HG03103 (cell line): ENCODE measurements at regions not wholly inside any gene's neighbourhood (a gene's known extent, or its start where the extent isn't known, plus 50 kb on each side); places are given as distances from the start of the nearest gene placed in this dataset.
"Not testable (repeated sequence)": the region's sequence is repeated elsewhere in the genome, so short reads cannot be mapped to it uniquely, and the experiment has no call there.

Source experiments
- ATAC-seq: cut with Tn5 transposase; IDR thresholded peaks from one replicate; pipeline ENCODE4 v1.9.1; 2021; ENCODE audit warnings: low read depth; ENCODE audit not compliant: unreplicated experiment

DNA sequence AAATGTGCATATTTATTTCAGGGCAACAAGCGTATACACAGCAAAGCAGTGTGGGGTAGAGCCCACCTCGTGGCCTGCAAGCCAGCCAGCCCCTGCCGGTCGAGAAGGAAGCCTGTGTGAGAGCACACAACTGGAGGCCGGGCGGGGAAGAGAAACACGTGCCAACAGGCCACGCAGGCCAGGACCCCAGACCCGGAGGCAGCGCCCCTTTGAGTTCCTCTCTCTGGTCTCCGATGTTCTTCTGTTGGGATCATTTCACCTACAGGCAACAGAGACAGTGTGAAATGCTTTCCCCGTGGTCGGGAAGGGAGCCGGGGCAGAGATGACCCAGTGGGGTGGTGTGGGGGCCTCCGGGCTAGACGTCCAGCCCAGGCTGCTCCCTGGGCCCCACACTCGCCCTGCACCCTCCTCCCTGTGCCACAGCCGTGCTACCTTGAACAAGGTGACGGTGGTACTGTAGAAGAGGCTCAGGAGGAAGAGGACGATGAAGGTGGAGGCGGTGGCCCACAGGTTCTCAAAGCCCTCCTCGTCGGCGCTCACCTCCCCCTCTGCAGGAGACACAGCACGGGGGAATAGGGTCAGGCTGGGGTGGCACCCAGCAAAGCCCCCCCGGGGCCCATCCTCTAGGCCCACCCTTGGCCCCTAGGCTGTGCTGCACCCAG, 325.5 kb downstream of the TMEM121 start:
- ATAC-seq, result no peak

DNA sequence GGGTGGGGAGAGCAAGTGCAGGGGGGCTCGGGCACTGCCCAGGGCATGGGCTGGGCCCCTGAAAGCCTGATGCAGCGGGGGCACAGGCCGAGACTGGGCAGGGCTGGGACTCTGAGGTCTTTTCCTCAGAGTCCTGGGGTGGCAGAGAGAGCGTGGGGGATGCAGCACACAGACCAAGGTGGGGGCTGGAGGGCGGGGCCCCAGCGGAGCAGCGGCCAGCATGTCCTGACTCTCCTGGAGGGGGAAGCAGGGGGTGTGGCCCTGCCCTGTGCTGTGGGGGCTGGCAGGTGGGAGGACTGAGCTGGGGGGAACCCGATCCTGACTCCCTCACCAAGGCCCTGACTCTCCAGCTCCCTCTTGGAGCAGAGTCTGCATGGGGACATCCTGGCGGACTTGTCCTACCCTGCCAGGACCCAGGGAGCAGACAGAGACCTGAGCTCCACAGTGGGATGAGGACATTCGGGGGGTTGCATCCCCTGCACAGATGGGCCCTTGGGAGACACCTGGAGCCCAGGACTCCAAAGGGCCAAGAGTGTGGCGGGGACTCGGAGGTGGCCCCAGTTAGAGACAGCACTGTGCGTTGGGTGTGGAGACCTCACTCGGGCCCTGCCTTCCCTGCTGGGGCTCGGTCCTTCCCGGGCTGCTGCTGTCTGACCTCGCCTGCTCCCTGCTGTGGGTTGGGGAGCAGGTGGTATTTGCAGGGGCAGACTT, 326.1 kb downstream of the TMEM121 start:
- no peak for ATAC-seq

DNA sequence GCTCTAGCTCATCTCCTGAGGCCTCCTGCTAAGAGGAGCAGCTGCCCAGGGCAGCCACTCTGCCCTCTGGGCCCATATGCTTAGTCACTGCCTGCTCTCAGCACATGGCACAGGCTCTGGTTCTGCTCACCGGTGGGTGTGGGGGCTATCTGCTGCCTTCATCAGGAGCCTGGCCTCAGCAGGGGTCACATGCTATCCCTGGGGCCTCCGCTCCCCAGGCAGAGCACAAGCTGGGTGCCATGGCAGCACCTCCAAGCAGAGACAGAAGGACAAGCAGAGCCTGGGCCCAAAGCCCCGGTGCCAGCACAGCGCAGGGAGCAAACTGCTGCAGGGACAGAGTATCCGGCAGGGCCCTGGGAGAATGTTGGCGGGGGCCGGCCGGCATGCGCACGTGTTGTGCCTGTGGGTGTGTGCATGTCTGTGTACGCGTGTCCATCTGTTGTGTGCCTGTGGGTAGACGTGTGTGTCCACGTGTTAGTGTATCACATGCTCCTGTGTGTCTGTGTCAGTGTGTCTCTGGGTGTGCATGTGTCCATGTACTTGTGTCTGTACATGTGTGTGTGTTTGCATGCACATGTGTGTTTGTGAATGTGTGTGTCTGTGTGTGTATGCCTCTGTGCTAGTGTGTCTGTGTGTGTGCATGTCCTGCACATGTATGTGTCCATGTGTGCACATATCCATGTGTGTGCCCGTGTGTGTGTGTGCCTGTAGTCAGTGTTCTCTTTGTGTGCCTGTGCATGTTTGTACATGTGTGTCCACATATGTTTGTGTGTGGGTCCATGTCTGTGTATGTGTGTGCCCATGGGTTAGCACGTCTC, 326.9 kb downstream of the TMEM121 start:
- ATAC-seq, result no peak

DNA sequence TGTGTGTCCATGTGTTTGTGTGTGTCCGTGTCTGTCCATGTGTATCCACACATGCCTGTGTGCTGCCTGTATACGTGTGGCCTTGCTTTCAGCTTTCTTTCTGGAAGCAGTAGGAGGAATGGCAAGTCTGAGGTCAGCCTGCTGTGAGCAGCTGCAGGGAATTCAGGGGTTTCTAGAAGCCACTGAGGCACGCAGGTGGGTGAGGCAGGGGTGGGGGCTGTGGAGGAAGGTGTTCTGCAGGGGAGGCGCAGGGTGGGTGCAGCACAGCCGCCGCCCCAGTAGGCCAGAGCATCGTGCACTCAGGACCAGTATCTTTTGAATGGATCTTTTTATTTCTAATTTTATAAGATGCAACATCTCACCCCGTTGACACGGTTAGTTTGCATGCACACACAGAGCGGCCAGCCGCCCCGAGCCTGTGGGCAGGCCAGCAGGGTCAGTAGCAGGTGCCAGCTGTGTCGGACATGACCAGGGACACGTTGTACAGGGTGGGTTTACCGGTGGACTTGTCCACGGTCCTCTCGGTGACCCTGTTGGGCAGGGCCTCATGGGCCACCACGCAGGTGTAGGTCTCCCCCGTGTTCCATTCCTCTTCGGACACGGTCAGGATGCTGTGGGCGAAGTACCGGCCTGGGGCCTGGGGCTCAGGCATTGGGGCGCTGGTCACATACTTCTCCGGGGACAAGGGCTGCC, 327.7 kb downstream of the TMEM121 start:
- ATAC-seq, result no peak

DNA sequence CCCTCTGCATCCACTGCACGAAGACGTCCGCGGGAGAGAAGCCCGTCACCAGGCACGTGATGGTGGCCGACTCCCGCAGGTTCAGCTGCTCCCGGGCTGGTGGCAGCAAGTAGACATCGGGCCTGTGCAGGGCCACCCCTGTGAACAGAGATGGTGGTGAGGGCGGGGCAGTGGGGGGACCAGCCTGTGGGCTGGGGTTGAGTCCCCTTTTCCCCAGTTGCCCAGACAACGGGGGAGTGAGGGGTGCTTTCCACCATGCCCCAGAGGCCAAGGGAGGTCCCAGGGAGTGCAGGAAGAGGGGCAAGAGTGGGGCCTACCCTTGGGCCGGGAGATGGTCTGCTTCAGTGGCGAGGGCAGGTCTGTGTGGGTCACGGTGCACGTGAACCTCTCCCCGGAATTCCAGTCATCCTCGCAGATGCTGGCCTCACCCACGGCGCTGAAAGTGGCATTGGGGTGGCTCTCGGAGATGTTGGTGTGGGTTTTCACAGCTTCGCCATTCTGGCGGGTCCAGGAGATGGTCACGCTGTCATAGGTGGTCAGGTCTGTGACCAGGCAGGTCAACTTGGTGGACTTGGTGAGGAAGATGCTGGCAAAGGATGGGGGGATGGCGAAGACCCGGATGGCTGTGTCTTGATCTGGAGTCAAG, 328.3 kb downstream of the TMEM121 start:
- ATAC-seq, result no peak

DNA sequence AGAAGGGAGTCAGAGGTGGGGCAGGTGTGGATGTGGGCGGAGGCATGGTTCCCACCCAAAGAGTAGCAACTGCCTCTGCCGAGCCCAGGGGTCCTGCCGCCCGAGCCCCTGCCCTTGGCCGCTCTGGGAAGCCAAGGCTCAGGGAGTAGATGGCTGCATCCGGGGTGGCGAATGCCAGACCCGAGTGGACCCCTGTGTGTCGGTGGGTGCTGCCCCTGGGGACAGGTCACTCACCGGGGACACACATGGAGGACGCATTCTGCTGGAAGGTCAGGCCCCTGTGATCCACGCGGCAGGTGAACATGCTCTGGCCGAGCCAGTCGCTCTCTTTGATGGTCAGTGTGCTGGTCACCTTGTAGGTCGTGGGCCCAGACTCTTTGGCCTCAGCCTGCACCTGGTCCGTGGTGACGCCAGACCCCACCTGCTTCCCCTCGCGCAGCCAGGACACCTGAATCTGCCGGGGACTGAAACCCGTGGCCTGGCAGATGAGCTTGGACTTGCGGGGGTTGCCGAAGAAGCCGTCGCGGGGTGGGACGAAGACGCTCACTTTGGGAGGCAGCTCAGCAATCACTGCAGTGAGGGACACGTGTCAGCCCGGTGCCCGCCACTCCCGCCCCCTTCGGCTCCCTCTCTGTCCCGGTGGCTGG, 329.0 kb downstream of the TMEM121 start:
- no peak for ATAC-seq

DNA sequence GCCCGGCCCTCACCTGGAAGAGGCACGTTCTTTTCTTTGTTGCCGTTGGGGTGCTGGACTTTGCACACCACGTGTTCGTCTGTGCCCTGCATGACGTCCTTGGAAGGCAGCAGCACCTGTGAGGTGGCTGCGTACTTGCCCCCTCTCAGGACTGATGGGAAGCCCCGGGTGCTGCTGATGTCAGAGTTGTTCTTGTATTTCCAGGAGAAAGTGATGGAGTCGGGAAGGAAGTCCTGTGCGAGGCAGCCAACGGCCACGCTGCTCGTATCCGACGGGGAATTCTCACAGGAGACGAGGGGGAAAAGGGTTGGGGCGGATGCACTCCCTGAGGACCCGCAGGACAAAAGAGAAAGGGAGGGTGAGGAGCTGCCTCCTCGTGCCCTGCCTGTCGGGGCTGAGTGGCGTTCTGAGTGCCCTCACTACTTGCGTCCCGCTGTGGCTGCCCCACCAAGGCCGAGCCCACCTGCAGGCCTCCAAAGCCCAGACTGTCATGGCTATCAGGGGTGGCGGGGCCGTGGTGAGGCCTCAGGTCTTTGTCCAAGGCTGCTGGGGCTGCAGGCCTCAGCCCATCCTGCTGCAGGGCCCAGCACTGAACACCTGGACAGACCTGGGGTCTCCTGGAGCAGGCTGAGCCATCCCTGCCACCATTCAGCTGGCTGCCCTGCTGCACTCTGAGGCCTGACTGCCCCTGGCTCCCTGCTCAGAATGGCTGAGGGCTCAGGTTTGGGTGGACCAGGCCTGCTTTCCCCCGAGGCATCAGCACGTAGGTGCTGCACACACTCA, 329.7 kb downstream of the TMEM121 start:
- no peak for ATAC-seq

DNA sequence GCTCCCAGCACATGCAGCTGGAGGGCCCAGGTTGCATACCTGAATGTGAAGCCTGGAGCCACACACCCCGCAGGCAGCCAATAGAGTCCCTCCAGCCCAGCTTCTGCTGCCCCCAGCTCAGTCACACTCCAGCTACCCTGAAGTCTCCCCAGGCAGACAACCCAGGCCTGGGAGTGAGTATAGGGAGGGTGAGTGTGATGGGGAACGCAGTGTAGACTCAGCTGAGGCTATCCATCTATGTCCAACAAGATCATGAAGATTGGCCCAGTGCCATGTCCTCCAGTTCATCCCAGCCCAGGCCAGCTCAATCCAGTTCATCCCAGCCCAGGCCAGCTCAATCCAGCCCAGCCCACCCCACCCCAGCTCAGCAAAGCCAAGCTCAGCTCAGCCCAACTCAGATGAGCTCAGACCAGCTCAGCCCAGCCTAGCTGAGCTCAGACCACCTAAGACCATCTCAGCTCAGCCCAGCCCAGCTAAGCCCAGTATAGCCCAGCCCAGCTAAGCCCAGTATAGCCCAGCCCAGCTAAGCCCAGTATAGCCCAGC, 330.4 kb downstream of the TMEM121 start:
- ATAC-seq, result no peak

DNA sequence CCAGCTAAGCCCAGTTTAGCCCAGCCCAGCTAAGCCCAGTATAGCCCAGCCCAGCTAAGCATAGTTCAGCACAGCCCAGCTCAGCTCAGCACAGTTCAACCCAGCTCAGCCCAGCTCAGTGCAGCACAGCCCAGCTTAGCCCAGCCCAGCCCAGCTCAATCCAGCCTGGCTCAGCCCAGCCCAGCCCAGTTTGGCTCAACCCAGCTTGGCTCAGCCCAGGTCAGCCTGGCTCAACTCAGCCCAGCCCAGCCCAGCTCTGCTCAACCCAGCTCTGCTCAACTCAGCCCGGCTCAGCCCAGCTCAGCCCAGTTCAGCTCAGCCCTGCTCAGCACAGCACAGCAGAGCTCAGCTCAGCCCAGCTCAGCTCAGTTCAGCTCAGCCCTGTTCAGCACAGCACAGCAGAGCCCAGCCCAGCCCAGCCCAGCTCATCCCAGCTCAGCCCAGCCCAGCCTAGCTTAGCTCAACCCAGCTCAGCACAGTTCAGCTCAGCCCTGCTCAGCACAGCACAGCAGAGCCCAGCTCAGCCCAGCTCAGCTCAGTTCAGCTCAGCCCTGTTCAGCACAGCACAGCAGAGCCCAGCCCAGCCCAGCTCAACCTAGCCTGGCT, 330.9 kb downstream of the TMEM121 start:
- no peak for ATAC-seq

DNA sequence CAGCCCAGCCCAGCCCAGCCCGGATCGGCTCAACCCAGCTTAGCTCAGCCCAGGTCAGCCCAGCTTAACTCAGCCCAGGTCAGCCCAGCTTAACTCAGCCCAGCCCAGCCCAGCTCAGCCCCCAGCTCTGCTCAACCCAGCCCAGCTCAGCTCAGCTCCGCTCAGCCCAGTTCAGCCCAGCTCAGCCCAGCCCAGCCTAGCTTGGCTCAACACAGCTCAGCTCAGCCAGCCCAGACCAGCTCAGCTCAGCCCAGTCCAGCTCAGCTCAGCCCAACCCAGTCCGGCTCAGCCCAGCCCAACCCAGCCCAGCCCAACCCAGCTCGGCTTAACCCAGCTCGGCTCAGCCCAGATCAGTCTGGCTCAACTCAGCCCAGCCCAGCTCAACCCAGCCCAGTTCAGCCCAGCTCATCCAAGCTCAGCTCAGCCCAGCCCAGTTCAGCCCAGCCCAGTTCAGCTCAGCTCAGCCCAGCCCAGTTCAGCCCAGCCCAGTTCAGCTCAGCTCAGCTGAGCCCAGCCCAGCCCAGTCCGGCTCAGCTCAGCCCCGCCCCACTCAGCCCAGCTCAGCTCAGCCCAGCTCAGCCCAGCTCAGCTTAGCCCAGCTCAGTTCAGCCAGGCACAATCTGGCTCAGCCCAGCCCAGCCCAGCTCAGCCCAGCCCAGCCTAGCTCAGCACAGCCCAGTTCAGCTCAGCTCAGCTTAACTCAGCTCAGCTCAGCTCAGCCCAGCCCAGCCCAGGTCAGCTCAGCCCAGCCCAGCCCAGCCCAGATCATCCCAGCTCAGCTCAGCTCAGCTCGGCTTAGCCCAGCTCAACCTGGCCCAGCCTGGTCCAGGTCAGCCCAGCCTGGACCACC, 331.7 kb downstream of the TMEM121 start:
- ATAC-seq, result no peak

DNA sequence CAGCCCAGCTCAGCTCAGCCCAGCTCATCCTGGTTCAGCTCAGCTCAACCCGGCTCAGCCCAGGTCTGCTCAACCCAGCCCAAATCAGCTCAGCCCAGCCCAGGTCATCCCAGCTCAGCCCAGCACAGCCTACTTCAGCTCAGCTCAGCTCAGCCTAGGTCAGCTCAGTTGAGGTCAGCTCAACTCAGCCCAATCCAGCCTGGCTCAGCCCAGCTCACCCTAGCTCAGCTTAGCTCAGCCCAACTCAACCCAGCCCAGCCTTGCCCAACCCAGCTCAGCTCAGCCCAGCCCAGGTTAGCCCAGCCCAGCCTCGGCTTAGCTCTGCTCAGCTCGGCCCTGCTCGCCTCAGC, 332.3 kb downstream of the TMEM121 start:
- ATAC-seq, result no peak

DNA sequence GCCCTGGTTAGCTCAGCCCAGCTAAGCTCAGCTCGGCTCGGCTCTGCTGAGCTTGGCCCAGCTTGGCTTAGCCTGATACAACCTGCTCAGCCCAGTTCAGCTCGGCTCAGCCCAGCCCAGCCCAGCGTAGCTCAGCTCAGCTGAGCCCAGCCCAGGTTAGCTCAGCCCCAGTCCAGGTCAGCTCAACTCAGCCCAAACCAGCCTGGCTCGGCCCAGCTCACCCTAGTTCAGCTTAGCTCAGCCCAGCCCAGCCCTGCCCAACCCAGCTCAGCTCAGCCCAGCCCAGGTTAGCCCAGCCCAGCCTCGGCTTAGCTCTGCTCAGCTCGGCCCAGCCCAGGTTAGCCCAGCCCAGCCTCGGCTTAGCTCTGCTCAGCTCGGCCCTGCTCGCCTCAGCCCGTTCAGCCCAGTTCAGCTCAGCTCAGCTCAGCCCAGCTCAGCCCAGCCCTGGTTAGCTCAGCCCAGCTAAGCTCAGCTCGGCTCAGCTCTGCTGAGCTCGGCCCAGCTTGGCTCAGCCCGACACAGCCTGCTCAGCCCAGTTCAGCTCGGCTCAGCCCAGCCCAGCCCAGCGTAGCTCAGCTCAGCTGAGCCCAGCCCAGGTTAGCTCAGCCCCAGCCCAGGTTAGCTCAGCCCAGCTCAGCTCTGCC, 332.8 kb downstream of the TMEM121 start:
- ATAC-seq, result not testable (repeated sequence)

DNA sequence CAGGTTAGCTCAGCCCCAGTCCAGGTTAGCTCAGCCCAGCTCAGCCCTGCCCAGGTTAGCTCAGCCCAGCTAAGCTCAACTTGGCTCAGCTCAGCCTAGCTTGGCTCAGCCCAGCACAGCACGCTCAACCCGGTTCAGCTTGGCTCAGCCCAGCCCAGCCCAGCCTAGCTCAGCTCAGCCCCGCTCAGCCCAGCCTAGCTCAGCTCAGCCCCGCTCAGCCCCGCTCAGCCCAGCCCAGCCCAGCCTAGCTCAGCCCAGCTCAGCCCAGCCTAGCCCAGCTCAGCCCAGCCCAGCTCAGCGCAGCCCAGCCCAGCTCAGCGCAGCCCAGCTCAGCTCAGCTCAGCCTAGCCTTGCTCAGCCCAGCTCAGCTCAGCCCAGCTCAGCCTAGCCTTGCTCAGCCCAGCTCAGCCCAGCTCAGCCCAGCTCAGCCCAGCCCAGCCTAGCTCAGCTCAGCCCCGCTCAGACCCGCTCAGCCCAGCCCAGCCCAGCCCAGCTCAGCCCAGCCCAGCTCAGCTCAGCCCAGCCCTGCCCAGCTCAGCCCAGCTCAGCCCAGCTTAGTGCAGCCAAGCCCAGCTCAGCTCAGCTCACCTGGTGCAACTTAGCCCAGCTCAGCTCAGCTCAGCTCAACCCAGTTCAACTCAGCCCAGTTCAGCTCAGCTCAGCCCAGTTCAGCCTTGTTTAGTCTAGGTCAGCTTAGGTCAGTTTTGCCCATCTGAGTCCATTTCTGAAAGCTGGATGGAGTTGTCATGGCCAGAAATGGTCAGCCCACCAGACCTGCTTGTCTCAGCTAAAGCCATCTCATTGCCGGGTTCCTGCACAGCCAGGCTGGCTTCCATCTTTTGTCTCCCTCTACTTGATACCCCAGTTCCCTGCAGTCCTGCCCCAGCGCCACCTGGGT, 333.6 kb downstream of the TMEM121 start:
- ATAC-seq, result no peak

DNA sequence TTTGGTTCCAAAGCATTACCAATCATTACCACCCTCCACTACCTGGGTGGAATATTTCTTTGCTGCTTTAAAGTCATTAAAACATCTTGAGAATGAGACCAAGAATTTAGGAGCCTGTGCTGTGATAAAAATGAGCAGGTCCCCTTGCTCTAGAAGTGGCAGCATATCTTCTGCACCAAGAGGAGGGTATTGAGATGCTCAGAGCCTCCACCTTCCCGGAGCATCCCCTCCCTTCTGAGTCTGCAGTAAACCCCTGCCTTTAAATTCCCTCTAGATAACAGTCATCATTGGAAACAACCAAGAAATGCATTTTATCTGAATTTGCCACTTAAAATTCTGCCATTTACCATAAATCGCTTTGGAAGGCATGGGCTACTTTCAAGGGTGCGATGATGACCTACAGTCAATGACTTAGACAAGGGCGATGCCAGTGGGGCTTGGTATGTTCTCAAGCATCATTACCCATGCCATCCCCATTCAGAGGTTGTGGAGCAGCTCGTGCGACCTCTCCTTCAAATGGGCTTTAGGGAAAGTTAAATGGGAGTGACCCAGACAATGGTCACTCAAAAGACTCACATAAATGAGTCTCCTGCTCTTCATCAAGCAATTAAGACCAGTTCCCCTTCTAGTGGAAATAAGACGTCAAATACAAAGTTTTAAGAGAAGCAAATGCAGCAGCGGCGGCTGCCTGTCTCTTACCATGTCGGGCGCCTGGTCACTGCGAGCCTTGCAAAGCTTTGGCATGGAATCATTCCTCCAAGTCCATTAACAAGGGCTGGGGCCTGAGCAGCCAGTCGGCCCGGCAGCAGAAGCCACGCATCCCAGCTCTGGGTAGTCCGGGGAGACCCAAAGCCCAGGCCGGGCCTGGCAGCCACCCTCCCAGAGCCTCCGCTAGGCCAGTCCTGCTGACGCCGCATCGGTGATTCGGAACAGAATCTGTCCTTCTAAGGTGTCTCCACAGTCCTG, 334.5 kb downstream of the TMEM121 start:
- ATAC-seq, result no peak

DNA sequence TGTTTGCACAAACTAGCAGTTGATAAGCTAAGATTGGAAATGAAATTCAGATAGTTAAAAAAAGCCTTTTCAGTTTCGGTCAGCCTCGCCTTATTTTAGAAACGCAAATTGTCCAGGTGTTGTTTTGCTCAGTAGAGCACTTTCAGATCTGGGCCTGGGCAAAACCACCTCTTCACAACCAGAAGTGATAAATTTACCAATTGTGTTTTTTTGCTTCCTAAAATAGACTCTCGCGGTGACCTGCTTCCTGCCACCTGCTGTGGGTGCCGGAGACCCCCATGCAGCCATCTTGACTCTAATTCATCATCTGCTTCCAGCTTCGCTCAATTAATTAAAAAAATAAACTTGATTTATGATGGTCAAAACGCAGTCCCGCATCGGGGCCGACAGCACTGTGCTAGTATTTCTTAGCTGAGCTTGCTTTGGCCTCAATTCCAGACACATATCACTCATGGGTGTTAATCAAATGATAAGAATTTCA, 335.6 kb downstream of the TMEM121 start:
- no peak for ATAC-seq
